ENCODE measurements at regions not wholly inside any gene's neighbourhood (a gene's known extent, or its start where the extent isn't known, plus 50 kb on each side); places are given as distances from the start of the nearest gene placed in this dataset.

- no peak for TF ChIP-seq CTCF (conservative IDR thresholded peaks at IDR 0.05; ENCODE audit: low read length)
- no peak for TF ChIP-seq EZH2phosphoT487 (IDR thresholded peaks at IDR 0.05; ENCODE audit: borderline replicate concordance)
Observed at GRCh38 chr2:228261546-228261945, 80.1 kb upstream of the SPHKAP start.

All from Loucy (cell line).